SK-N-MC (cell line): ENCODE measurements at regions not wholly inside any gene's neighbourhood (a gene's known extent, or its start where the extent isn't known, plus 50 kb on each side); places are given as distances from the start of the nearest gene placed in this dataset.

ENCODE experiments used
- EZH2 ChIP-seq: fragments of 200-600 bp; sonication (generic); IDR thresholded peaks from one replicate; pipeline ENCODE4 v1.6.1; 2017; ENCODE audit warnings: antibody characterized with exemption
- FOXP2 ChIP-seq: optimal IDR thresholded peaks from 2 replicates; pipeline ENCODE3; 2011; ENCODE audit warnings: mild to moderate bottlenecking, moderate library complexity; ENCODE audit not compliant: insufficient read depth; ENCODE audit errors: extremely low read length, control extremely low read depth
- POLR2AphosphoS5 ChIP-seq: IDR thresholded peaks from 2 replicates; pipeline ENCODE4 v1.6.1; 2012; ENCODE audit warnings: mild to moderate bottlenecking, low read depth, low read length, borderline replicate concordance

- TF ChIP-seq EZH2 (no peak), POLR2AphosphoS5 (no peak), FOXP2 (no peak)
Measured at GRCh38 chr6:68046756-68047155, 588.3 kb upstream of the ADGRB3 start.
